SK-N-SH treated with all-trans-retinoic acid at 6 μM for 48 hours (cell line): ENCODE measurements at regions not wholly inside any gene's neighbourhood (a gene's known extent, or its start where the extent isn't known, plus 50 kb on each side); places are given as distances from the start of the nearest gene placed in this dataset.

Experiments
- GLIS3 ChIP-seq: fragments of 250-450 bp; sonication (Bioruptor Pico); IDR thresholded peaks from 2 replicates; pipeline ENCODE4 v1.5.0; 2020; ENCODE audit warnings: mild to moderate bottlenecking, moderate library complexity
- TOX ChIP-seq: fragments of 250-450 bp; sonication (Bioruptor Pico); IDR thresholded peaks from 2 replicates; pipeline ENCODE4 v1.8.0; 2021; ENCODE audit warnings: mild to moderate bottlenecking, moderate library complexity, borderline replicate concordance
- ZFP30 ChIP-seq: fragments of 450-650 bp; formaldehyde crosslinking; IDR thresholded peaks from 2 replicates; pipeline ENCODE4 v1.5.0; 2022; ENCODE audit warnings: mild to moderate bottlenecking, moderate library complexity
- ZNF565 ChIP-seq: fragments of 450-650 bp; formaldehyde crosslinking; conservative IDR thresholded peaks from 2 replicates; pipeline ENCODE4 v1.5.0; 2020; ENCODE audit warnings: low read depth, mild to moderate bottlenecking, moderate library complexity

- TF ChIP-seq ZFP30 (no peak), GLIS3 (no peak), TOX (CRISPR knock-in tag) (no peak), ZNF565 (CRISPR knock-in tag) (no peak)
Measured at GRCh38 chr17:68805609-68806008, 149.6 kb downstream of the ABCA8 start.
